ENCODE measurements at regions not wholly inside any gene's neighbourhood (a gene's known extent, or its start where the extent isn't known, plus 50 kb on each side); places are given as distances from the start of the nearest gene placed in this dataset.
A peak's percentile ranks its signal among the peaks of the same experiment; 100 is the strongest.

GRCh38 chr1:113018911-113019310, 54.1 kb upstream of the LRIG2 start:
- POLR2A ChIA-PET: no interaction called here

GRCh38 chr1:113021430-113022085, 51.4 kb upstream of the LRIG2 start:
- 0 out of 2 replicates have a peak, but pooled peaks have one; percentile 1 for TF ChIP-seq CTCF (IDR thresholded peaks at IDR 0.05; ENCODE audit: low read depth, low read length)
- H3K4me3 ChIP-seq (ENCODE audit: low read depth, low read length): no peak overlapping the region
- POLR2A ChIA-PET: interaction anchor here (1.0 kb wide), 1 partner anchor 27 kb away, joined by 3 read pairs; no protein-coding TSS in a partner anchor
- H3K27ac ChIP-seq (ENCODE audit: low read depth, low read length): no peak overlapping the region
- no peaks in the 10 kb centered on the region for H3K9me3 ChIP-seq (ENCODE audit: control insufficient read depth, insufficient read depth, low read length)
- DNase-seq (ENCODE audit: low read depth, low spot score): no peak
- H3K27me3 ChIP-seq (ENCODE audit: control insufficient read depth, insufficient read depth, low read length): no peaks in the 10 kb centered on the region
- CTCF ChIA-PET: interaction anchor here (1.7 to 2.1 kb wide), 2 partner anchors 20 to 51 kb away, joined by 5 read pairs; partner anchors contain the start of gene LRIG2

More at GRCh38 chr1:113018911-113019310, 54.1 kb upstream of the LRIG2 start:
- DNase-seq (ENCODE audit: low read depth, low spot score): no peak
- no peak overlapping the region for H3K4me3 ChIP-seq (ENCODE audit: low read depth, low read length)
- no peak overlapping the region for H3K27ac ChIP-seq (ENCODE audit: low read depth, low read length)
- H3K9me3 ChIP-seq (ENCODE audit: control insufficient read depth, insufficient read depth, low read length): no peaks in the 10 kb centered on the region
- CTCF ChIA-PET: interaction anchor here (0.7 kb wide), 1 partner anchor 136 kb away, joined by 4 read pairs; no protein-coding TSS in a partner anchor
- TF ChIP-seq CTCF (IDR thresholded peaks at IDR 0.05; ENCODE audit: low read depth, low read length): no peak
- H3K27me3 ChIP-seq (ENCODE audit: control insufficient read depth, insufficient read depth, low read length): no peaks in the 10 kb centered on the region
